ENCODE measurements at regions not wholly inside any gene's neighbourhood (a gene's known extent, or its start where the extent isn't known, plus 50 kb on each side); places are given as distances from the start of the nearest gene placed in this dataset.

DNA sequence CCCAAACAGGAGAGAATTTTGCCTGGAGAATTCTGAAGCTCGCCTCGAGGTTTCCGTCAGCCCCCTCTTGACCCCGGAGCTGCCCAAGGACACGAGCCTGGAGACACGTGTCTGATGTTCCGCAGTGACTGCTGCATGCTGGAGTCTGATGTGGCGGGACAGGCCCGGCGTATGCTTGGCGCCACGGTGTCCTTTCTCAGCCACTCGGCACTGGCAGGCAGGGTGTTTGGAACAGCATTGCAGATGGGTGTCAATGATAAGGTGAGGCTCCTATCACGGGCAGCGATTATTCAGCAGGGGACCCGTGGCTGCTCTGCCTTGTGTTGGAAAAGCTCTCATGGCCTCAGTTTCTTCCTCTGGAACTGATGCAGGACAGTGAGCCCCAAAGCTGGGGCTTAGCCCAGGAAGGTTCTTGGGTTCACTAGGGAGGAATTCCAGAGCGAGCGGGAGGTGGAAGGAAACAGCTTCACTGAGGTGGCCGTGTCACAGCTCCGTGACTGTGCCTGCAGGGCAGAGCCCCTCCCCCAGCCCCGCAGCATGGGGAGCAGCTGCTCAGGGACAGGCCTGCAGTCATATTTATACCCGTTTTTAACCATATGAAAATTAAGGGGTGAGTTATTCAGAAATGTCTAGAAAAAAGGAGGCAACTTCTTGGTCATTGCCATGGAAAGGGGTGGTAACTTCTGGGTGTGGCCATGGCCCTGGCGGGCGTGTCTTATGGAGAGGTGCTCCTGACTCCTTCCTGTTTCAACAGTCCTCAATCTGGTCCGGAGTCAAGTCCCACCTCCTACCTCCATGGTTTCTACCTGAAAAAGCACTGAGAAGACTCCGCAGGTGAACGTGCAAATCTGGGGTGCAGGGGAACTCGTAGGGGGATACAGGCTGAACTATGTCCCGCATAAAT lies 123.4 kb downstream of the SIK1 start:
- POLR2A ChIA-PET = no interaction called here
- H3K4me2 ChIP-seq (ENCODE audit: insufficient read depth, low read length) = no peak overlapping the region
- no peak overlapping the region for H3K27ac ChIP-seq (ENCODE audit: insufficient read depth, low read depth, low read length)
- DNase-seq (ENCODE audit: low read depth, low spot score) (no peak), FAIRE-seq (no peak)
- H3K4me1 ChIP-seq (ENCODE audit: control insufficient read depth, extremely low read depth, insufficient read depth, low read length) = no peaks in the 10 kb centered on the region
- H3K4me3 ChIP-seq (replicated peaks in 1 of 3; ENCODE audit: insufficient read depth in 1 of 3, low read depth in 1 of 3, low read length in 3 of 3) = no peak overlapping the region
- no peaks in the 10 kb centered on the region for H4K20me1 ChIP-seq (replicated peaks; ENCODE audit: control insufficient read depth, extremely low read depth, insufficient read depth, low read length)
- no peak overlapping the region for H2AFZ ChIP-seq (ENCODE audit: low read depth, low read length)
- no peaks in the 10 kb centered on the region for H3K36me3 ChIP-seq (ENCODE audit: control insufficient read depth in 2 of 2, extremely low read depth in 1 of 2, insufficient read depth in 2 of 2, low read length in 2 of 2)
- no peaks in the 10 kb centered on the region for H3K9me1 ChIP-seq (replicated peaks; ENCODE audit: control insufficient read depth, extremely low read depth, insufficient read depth, low read length)
- H3K9ac ChIP-seq (replicated peaks; ENCODE audit: extremely low read depth, insufficient read depth, low read length) = no peak overlapping the region
- intact Hi-C loops (cut with micrococcal nuclease) (no loop called here), dilution Hi-C loops (cut with MboI; ENCODE audit: extremely low pct_ligation_motif_present, low sequenced_read_pairs) (no loop called here)
- TF ChIP-seq JUN (IDR thresholded peaks at IDR 0.05; ENCODE audit: borderline replicate concordance, insufficient read depth, insufficient read length, low read depth) = no peak
- no peak for TF ChIP-seq MYC (IDR thresholded peaks at IDR 0.05; ENCODE audit: low read depth, low read length)
- TF ChIP-seq POLR2A (IDR thresholded peaks at IDR 0.05; ENCODE audit: low read depth, low read length) = no peak
- TF ChIP-seq, protein P1, sequence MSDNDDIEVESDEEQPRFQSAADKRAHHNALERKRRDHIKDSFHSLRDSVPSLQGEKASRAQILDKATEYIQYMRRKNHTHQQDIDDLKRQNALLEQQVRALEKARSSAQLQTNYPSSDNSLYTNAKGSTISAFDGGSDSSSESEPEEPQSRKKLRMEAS (IDR thresholded peaks at IDR 0.05; ENCODE audit: insufficient read depth, insufficient read length) = no peak
- TF ChIP-seq EZH2 (IDR thresholded peaks at IDR 0.05; ENCODE audit: borderline replicate concordance, low read depth, low read length, severe bottlenecking) = no peak
- TF ChIP-seq, protein P2, sequence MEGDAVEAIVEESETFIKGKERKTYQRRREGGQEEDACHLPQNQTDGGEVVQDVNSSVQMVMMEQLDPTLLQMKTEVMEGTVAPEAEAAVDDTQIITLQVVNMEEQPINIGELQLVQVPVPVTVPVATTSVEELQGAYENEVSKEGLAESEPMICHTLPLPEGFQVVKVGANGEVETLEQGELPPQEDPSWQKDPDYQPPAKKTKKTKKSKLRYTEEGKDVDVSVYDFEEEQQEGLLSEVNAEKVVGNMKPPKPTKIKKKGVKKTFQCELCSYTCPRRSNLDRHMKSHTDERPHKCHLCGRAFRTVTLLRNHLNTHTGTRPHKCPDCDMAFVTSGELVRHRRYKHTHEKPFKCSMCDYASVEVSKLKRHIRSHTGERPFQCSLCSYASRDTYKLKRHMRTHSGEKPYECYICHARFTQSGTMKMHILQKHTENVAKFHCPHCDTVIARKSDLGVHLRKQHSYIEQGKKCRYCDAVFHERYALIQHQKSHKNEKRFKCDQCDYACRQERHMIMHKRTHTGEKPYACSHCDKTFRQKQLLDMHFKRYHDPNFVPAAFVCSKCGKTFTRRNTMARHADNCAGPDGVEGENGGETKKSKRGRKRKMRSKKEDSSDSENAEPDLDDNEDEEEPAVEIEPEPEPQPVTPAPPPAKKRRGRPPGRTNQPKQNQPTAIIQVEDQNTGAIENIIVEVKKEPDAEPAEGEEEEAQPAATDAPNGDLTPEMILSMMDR (IDR thresholded peaks at IDR 0.05; ENCODE audit: extremely low read depth in 1 of 2, insufficient read depth in 1 of 2, low read depth in 1 of 2, low read length in 2 of 2) = no peak
- no peak for TF ChIP-seq GATA2 (IDR thresholded peaks at IDR 0.05; ENCODE audit: insufficient read depth, insufficient read length, low read depth, low read length)
- TF ChIP-seq FOS (IDR thresholded peaks at IDR 0.05; ENCODE audit: borderline replicate concordance, insufficient read depth, low read length) = no peak
- TF ChIP-seq POLR2AphosphoS5 (IDR thresholded peaks at IDR 0.05; ENCODE audit: insufficient read depth, low read depth, low read length) = no peak
- H3K27me3 ChIP-seq (ENCODE audit: control insufficient read depth in 2 of 2, insufficient read depth in 2 of 2, low read length in 2 of 2) = no peaks in the 10 kb centered on the region
- no peaks in the 10 kb centered on the region for H3K9me3 ChIP-seq (replicated peaks; ENCODE audit: control insufficient read depth, insufficient read depth, low read length)
- no peaks in the 10 kb centered on the region for H3K79me2 ChIP-seq (ENCODE audit: control insufficient read depth, insufficient read depth, low read length)
- CTCF ChIA-PET = interaction anchor here (1.6 kb wide), 1 partner anchor 8 kb away, joined by 4 read pairs; no protein-coding TSS in a partner anchor
- BruUV-seq (replicated peaks) = no TSS peak
